GM18520 (cell line): ENCODE measurements at regions not wholly inside any gene's neighbourhood (a gene's known extent, or its start where the extent isn't known, plus 50 kb on each side); places are given as distances from the start of the nearest gene placed in this dataset.

ENCODE experiments used
- ATAC-seq: cut with Tn5 transposase; IDR thresholded peaks from one replicate; pipeline ENCODE4 v1.9.1; 2021; ENCODE audit not compliant: unreplicated experiment

DNA sequence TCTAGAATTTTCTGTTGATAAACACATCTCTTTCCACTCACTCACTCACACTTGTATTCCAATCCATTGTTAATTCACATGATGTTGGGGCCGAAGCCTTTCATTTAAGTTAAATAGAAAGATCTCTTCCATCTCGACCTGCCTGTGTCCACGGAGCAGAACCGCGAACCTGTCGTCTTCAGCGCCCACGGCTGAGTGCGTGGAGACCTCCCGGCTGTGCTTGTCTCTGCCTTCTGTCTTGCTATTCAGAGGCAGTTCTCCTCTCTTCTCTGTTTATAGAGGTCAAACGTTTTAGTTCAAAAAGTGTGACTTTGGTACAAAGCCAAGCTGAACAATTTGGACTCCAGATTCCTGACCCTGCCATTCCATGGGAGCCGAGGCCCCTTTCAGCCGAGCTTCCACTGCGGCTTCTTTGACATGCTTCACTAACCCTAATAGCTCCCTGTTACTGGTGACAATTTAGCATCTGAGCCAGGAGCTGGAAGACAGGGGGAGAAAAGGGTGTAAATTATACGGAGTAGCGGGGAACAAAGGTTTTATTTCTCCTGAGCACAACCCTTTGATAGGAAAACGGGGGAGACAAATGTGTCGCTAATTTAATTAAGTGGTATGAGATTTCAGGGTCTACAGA lies 314.4 kb upstream of the IRX4 start:
- no peak for ATAC-seq

DNA sequence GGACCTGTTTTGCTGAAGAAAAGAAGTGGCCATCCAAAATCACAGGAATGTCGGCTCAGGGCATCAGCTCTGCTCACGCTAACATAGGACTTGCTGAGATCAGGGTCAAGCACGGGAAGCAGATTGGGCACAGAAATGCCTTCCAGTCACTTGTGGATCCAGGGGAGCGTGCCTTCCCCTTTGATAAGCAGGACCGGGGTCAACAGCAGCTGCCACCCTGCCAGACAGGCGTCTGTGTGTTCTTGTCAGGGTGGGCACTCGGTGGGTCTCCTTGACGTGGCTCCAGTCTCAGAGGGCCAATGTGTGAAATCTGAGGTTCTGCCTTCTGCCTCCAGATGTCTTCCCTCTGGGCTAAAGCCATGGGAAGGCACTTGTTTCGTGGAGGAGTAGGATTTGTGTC lies 313.7 kb upstream of the IRX4 start:
- ATAC-seq, result no peak

DNA sequence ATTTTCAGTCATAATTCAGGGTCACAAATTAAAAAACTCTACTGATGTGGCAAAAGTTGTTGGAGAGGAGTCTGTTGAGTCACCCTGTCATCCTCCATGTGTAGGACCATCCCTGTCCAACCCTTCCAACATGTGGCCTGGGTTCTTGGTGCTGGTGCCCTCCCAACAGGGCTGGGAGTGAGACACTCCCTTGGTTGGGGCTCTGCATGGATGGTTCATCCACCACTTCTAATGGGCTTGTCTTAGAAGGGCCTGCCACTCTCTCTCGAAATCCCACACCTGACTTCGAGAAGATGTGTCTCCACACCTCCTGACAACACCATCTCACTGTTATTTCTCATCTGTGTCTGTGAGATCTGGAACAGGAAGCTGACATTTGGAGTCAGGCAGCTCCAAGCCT lies 312.2 kb upstream of the IRX4 start:
- ATAC-seq, result no peak

DNA sequence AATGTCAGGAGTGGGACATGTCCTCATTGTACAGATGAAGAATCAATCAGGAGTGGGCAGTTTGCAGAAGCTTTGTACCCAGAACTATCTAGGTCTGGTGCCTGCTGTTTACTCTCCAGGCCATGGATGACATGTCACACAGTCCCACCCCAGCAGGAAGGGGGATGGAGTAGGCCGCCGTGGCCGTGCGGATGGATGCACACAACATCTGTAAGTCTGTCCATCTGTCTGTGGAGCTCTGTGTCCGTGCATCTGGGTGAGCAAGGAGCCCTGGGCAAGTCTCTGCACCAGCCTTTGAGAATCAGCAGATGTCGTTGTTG lies 311.5 kb upstream of the IRX4 start:
- ATAC-seq, result no peak

DNA sequence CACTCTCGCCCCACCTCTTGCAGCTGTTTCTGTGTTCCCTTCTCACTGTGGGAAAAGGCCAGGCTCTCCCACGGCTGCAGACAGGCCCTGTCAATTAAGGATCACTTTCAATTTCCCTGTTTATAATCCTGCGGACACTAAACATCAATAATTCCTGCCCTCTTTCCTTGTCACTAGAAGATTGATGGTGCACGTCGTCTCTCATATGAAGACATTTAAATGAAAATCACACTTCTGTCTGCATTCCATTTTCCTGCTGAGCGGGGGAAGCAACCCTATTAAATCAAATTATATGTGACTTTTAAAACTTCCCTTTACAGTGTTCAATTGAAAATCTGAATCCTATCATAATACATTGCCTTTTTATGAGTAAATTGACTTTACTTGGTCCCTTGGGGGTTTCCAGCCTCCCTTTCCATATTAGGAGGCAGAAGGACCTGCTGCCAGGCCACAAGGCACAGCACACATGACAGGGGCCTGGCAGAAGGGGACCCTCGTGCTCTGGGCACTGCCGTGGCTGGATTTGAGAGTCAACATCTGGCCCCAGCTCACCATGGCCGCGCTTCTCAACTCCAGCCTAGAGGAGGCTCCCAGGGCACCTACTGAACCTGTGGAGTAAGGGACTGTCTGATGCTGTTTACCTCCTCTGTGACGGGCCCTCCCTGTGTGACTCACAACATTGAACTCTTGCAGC lies 311.0 kb upstream of the IRX4 start:
- ATAC-seq, result no peak

DNA sequence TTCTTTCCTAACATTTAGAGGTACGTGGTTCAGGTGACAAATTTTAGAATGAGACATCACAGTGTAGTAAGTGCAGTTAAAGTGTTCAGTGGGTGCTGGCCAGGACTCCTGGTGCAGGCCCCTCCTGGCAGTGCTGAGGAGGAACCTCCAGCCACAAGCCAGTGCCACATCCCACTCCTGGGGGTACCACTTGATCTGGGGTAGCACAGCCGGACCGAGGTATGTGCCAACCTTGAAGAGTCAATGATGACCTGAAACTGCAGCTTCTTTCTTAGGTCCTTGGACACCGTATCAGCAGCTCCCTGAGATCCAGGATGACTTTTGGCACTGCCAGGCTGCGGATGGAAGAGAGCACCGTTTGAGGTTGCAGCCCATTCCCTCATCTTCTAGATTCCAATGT lies 310.4 kb upstream of the IRX4 start:
- no peak for ATAC-seq

DNA sequence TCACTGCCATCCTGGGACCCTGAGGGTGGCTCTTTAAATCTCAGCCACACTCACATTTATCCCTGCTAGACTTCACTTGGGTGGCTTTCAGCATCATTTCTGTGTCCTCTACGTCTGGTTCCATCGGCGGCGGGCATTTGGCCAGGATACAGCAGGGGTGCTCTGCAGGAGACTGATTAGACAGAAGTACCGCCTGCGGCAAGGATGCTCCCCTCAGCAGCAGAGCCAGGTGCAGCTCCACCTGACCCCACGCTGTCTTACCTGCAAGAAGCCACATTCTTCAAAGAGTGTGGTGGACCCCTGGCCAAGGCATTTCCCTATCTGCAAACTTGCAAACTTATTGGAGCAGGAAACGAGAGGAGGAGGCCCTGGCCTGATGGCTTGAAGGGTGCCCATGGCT lies 309.8 kb upstream of the IRX4 start:
- no peak for ATAC-seq

DNA sequence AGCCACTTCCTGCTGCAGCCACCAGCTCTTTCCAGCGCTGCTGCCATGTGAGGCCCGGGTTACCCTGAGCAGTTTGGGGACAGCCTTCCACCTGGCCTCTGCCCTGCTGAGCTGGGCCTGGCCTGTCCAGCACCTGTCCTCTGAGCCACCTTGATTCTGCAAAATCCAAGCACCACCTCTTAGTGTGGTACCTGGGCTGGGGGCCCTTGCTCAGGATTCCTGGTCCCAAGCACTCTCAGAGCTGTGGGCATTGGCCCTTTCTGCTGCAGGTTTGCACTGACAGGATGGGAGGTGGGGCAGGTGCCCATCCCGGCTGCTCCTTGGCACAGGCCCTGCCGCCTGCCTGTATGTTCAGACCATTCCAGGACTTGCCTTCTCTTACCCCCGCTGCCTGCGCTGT lies 309.2 kb upstream of the IRX4 start:
- no peak for ATAC-seq

DNA sequence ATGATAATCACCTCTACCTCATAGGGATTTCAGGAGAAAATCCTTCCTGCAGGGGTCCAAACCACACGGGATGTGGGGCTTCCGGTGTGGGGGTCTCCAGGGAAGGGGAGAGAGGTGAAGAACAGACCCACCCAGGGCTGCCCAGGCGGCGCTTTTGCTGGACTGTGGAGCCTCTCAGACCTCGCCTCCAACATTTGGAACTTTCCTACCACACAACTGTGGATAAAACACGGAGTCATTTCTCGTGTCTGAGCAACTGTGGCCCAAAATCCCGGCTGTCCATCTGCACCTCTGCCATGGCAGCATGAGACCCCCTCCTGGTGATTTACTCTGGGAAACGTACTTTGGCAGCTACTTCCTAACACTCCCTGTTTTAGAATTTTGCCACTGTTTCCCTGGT lies 307.8 kb upstream of the IRX4 start:
- ATAC-seq, result no peak

DNA sequence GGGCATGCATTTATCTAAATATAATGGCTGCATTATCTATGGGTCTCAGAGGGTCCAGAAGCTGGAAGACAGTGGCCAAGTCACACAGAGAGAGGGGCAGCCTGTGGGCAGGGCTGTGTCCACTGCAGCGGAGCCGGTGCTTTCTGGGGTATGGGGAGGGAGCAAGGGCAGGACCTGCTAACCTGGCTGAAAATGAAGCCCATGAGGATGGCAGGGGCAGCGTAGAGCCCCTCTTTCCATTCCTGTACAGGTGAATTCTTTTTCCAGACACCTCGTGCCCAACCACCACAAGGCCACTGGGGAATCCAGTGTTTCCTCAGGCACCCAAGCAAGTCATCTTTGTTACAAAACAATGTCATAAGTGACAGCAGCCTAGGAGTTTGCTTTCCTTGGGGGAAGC lies 305.9 kb upstream of the IRX4 start:
- no peak for ATAC-seq

DNA sequence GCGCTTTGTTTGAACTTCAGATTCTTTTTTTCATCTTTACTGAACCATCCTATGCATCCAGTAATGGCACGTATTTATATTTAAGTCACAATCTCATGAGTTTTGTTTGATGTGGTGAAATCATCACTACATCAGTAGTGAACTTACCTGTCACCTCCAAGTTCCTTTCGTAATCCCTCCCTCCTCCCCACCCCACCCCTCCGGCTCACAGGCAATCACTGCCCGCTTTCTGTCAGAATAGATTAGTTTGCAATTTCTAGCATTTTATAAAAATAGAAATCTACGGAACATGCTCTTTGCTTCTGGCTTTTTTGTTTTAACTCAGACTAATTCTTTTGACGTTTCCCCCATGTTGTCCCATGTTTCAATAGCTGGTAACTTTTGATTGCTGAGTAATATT lies 305.4 kb upstream of the IRX4 start:
- ATAC-seq, result no peak

DNA sequence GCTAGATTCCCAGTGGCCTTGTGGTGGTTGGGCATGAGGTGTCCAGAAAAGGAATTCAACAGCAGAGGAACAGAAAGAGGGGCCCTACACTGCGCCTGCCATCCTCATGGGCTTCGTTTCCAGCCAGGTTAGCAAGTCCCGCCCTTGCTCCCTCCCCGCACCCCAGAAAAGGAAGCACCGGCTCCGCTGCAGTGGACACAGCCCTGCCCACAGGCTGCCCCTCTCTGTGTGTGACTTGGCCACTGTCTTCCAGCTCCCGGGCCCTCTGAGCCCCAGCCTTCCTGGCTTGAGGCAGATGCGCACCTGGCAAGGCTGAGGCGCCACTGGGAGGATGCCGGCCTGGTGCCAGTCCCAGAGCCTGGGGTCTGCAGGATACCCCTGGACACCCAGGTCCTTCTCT lies 305.0 kb upstream of the IRX4 start:
- no peak for ATAC-seq

DNA sequence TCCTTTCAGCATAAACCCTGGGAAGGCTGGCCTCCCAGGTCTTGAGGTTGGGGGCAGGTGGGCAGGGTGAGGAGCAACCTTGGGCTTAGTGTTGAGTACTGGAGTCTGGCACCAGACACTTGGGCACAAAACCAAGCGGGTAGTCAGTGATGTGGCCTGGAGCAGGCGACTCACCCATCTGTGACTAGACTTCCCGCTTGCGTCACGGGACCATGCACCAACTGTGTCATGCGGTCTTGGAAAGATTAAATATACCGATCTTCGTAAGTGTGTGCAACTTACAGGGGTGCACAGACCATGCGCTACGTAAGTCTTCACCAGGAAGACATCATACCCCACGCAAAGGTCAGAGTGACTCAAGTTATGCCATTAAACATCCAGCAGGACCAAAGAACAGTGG lies 304.4 kb upstream of the IRX4 start:
- no peak for ATAC-seq

DNA sequence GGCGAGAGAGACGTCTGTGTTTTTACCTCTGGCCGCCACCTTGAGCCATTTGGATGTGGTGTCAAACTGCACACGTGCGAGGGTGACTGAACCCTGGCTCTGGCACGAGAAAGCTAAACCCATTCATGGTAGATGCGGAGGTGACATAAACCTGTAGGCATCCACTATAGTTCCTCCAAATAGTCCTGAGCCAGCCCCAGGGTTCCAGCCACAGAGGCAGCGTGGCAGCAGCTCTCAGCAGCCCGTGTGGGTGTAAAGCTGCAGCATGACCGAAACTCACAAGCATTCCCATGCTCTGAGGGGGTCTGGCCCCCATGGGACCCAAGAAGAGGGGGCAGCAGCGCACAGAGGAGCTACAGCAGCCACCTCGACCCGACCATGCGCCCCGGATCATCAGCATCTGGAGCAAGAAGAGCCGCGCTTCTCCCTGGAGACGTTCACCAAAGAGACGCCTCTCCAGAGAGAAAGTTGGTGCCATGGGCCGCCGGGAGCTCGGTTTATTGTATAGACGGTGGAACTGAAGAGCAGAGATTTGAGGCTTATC lies 303.8 kb upstream of the IRX4 start:
- no peak for ATAC-seq

DNA sequence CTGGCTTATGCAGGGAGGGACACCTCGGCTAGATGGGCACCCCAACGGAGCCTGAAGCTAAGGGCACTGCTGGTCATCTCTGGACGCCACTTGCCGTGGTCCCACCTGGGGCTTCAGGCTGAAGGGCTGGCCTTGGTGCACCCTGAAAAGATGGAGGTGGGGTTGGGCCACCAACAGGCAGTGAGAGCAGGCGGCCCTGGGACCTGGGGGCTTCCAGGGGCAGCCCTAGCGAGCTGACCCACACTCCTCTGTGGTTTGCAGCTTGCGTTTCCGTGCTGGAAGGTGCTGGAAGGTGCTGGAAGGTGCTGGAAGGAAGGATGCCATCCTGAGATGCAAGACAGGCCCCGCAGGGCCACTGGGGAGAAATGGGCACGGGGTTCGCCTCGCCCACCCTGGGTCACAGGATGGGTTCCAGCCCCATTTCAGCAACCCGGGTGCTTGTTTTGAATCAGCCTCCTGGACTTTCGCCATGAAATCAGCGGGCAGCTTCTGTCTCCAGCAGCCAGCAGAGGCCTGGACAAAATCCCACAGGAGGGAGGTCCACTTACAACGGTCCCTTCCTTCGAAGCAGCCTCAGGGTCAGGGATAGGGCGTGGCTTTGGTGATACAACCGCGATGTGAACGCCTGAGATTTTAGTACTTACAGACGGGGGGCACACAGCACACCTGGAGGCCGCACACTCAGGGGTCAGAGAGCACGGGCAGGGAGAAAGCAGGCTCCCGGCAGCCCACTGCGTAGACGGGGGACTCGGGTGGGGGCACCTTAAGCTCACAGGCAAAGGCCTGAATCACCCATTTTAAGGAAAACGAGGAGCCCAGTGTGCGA lies 303.1 kb upstream of the IRX4 start:
- no peak for ATAC-seq

DNA sequence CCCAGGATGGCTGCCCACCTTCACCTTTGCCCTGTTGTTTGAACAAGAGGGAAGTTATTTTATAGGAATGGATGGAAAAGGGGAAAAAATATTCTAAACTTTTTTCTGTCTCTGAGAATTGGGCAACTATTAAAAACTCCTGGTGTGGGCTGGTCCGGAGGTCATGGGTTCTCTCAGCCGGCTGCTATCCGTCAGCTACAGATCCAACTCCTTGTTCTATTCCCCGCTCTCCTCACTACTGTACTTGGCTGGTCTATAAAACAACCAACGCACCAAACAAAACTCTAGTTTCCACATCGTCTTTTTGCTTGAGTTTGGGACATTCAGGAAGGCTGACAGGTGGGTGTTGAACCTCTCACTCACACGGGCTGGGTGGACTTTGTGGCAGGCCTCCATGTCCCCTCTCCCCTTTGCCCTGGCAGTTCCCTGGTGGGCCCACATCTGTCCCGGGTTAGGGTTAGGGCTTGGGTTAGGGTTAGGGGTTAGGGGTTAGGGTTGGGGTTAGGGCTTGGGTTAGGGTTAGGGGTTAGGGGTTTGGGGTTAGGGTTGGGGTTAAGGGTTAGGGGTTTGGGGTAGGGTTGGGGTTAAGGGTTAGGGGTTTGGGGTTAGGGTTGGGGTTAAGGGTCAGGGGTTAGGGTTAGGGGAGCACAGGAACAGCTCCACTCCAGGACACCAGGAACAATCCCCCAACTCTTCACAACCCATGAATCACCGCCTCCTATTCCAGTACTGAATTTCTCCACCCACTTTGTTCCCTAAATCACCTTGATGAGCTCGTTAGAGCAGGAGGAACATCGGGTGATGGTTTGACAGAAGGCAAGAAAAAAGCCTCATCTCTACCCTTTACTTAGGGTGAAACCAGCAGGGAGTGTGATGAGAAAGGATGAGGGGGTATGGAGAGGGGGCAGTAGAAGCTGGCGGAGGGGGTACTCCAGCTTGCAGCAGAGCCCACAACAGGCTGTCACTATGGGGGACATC lies 302.1 kb upstream of the IRX4 start:
- no peak for ATAC-seq

DNA sequence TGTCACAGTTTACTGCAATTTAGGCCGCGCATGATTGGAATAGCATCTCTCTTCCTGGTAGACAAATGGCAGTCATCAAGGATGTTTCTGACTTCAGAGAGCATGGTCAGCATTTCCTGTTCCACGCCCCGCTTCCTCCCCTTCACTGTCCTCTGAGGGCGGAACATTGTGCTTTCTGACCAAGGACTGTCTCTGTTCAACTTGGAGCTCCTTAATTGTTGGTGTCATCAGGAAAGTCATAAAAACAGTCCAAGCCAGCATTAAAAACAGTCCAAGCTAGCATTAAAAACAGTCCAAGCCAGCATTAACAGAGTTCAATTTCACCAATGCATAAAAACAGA lies 301.3 kb upstream of the IRX4 start:
- no peak for ATAC-seq

DNA sequence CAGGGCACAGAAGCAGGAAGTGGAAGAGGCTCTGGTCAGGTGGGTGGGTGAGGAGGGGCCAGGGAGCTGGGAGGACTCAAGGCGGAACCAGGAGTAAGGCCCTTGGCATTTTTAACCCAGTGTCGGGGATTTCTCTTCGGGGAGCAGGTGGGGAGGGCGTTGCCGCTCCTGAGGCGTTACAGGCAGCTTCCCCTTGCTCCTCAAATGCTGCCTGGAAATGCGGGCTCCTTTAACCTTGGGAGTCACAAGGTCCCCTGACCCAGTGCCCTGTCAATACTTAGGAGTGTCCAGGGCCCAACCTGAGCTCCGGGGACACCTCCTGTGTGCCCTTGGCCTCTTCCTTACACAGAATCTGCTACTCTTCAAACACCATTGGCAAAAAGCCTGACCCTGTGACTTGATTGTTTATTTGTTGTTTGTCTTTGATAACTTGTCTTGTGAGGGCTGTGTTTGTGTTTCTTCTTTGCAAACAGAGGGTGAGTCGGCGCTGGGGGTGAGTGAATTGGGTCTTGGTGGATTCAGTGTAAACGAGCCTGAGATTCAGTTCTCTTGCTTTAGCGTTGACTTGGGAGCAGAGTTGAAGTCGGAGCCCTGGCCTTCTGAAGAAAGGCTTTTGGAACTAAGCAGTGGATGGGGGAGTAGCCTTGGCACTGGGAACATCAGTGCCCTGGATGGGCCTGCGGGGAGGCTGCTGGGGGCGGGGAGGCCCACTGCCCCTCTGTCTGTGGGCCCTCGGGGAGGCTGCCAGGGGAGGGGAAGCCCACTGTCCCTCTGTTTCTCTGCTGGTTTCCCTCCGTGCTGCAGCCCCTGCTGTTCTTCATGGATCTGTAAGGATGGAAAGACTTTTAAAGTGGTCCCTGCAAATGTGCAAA lies 300.7 kb upstream of the IRX4 start:
- ATAC-seq, result no peak

DNA sequence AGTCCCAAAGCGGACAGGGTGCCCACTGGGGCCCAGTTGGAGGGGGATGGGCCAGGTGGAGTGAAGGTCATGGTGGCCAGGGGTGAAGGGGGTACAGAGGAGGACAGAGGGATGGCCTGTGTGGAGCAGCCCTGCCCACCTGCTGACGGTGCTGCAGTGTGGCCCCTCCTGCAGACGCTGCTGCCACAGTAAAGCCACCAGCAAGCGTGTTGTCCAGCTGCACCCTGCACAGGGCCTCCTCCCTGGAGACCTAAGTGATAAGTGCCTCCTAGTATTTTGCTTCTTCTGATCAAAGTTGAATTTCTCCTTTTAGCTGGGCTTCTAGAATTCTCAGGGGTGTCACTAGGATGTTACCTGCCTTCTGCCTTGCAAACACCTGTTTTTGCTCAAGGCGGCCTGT lies 299.3 kb upstream of the IRX4 start:
- no peak for ATAC-seq

DNA sequence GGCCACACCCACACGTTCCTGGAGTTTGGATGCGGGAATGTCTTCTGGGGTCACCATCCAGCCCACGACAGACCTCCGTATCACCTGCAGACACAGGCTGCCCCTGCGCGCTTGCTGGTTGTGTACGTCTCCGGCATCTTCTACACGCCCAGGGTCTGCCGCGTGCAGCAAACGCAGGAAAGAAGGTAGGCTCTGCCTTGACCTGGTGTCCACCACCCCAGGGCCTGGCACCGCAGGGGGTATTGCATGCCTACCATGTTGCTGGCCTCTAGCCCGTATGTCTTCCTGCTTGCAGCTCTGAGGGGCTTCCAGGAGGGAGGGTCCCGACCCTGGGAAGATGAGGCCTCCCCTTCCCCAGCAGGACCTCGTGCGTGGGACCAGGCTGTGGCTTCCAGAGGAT lies 298.8 kb upstream of the IRX4 start:
- ATAC-seq, result no peak
